ENCODE measurements at regions not wholly inside any gene's neighbourhood (a gene's known extent, or its start where the extent isn't known, plus 50 kb on each side); places are given as distances from the start of the nearest gene placed in this dataset.
A peak's percentile ranks its signal among the peaks of the same experiment; 100 is the strongest.

DNA sequence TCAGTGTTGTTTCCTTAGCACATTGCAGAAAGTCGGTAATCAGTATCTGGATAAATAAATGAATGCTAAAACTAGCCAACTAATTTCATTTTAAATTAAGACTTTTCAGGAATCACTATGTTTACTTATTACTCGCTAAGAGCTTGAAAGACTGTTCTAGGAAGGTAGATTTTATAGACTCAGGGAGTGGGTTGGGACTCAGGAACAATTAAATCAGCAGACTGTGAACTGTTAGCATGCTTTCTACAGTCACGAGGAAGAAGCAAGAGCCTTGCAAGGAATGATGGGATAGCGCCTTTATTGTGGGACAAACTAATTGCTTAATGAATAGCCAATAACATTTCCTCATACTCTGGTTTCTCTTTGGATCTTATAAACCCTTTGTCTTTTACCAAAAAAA lies 183.2 kb upstream of the AADAT start:
- no peaks in the 10 kb centered on the region for H3K36me3 ChIP-seq (ENCODE audit: control insufficient read depth, insufficient read depth, low read length)
- no peak overlapping the region for H3K4me3 ChIP-seq (ENCODE audit: low read depth, low read length)
- DNase-seq (ENCODE audit: low read depth) (no peak), FAIRE-seq (no peak)
- TF ChIP-seq, protein P1, sequence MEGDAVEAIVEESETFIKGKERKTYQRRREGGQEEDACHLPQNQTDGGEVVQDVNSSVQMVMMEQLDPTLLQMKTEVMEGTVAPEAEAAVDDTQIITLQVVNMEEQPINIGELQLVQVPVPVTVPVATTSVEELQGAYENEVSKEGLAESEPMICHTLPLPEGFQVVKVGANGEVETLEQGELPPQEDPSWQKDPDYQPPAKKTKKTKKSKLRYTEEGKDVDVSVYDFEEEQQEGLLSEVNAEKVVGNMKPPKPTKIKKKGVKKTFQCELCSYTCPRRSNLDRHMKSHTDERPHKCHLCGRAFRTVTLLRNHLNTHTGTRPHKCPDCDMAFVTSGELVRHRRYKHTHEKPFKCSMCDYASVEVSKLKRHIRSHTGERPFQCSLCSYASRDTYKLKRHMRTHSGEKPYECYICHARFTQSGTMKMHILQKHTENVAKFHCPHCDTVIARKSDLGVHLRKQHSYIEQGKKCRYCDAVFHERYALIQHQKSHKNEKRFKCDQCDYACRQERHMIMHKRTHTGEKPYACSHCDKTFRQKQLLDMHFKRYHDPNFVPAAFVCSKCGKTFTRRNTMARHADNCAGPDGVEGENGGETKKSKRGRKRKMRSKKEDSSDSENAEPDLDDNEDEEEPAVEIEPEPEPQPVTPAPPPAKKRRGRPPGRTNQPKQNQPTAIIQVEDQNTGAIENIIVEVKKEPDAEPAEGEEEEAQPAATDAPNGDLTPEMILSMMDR (IDR thresholded peaks at IDR 0.05; ENCODE audit: insufficient read depth, low read length, severe bottlenecking): no peak
- no peaks in the 10 kb centered on the region for H3K27me3 ChIP-seq (ENCODE audit: control insufficient read depth, insufficient read depth, low read length)

DNA sequence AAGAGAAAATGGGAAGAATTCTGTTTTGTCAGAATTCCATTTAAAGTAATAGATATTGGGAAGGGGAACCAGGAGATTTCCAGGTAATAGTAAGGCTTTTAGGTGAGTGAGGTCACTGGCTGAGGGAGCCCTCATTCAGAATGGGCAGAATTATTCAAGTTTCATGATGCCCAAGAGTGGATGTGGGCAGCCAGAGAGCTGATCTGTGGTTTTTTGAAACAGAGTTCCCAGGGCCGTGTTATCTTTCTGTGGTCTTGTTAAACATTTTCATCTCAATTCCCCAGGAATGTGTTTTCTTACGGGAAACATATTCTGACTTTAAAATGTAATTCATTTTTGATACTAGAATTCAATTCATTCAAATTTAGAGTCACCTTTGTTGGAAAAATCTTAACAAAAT lies 182.0 kb upstream of the AADAT start:
- H3K4me3 ChIP-seq (ENCODE audit: low read depth, low read length): no peak overlapping the region
- DNase-seq (ENCODE audit: low read depth): no peak
- FAIRE-seq: no peak

DNA sequence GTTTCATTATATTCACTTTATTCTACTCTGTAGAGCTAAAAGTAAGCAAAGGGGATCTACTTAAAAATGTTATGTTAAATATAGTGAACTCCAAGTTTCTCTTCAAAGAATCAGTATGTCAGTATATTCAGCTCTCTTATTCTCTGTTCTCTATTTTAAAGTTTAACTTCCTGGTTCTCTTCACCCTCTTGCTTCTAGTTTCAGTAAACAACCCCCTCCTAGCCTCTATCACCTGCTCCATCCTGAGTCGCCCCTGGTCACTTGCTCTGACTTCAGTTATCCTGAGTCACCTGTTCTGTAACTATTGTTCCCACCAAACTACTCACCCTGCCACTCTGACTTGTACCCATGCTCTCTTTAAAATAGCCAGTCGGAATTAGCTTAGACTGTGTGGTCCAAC lies 180.9 kb upstream of the AADAT start:
- Histone ChIP-seq H3K4me3 (ENCODE audit: low read depth, low read length) (no peak overlapping the region), H3K36me3 (ENCODE audit: control insufficient read depth, insufficient read depth, low read length) (no peaks in the 10 kb centered on the region), H3K27me3 (ENCODE audit: control insufficient read depth, insufficient read depth, low read length) (no peaks in the 10 kb centered on the region)
- FAIRE-seq (no peak), DNase-seq (ENCODE audit: low read depth) (no peak)
- TF ChIP-seq, protein P1 (IDR thresholded peaks at IDR 0.05; ENCODE audit: insufficient read depth, low read length, severe bottlenecking): no peak

More for the DNA sequence above, 182.0 kb upstream of the AADAT start:
- Histone ChIP-seq H3K27me3 (ENCODE audit: control insufficient read depth, insufficient read depth, low read length) (no peaks in the 10 kb centered on the region), H3K36me3 (ENCODE audit: control insufficient read depth, insufficient read depth, low read length) (no peaks in the 10 kb centered on the region)
- TF ChIP-seq, protein P1 (IDR thresholded peaks at IDR 0.05; ENCODE audit: insufficient read depth, low read length, severe bottlenecking): no peak

DNA sequence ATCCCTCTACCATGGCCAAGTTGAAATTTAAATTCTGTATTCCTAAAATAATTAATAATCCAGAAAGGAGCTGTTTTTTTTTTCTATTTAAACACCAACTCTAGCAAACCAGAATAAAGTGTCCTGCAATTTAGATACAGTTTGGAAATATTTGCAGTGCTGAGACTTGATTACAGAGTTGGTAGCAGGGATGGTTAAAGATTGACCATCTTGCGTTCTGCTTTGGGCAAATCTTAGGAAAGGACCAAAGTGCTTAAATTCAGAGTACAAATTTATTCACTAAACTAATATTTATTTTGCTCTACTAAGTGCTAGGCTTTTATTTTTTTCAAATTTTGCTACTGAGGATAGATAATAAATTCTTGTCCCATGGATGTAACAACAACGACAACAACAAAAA lies 180.2 kb upstream of the AADAT start:
- FAIRE-seq: no peak

DNA sequence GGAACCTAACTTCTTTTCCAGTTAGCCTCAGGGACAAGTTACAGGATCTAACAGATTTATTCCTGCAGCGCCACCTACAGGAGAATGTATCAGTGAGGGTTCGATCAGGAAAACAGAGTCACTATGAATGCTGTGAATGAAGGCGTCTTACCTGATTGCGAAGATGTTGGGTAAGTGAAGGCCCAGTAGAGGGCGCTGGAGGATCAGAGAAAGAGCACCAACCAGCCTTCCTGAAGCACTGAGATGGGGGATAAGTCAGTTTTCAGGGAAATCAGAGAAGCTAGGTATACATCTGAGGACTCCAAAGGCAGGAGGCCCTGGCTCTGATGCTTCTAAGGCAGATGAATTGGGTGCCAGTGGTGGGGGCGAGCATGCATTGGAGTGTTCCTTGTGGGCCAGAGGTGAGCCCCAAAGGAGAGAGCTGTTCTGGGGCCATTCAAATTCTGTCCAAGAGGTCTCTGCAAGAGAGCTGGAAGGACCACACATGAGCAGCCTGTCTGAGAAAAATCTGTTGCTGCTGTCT lies 169.9 kb upstream of the AADAT start:
- DNase-seq (ENCODE audit: low read depth) (peak; percentile 90), FAIRE-seq (peak; percentile 98)
- no peaks in the 10 kb centered on the region for H3K27me3 ChIP-seq (ENCODE audit: control insufficient read depth, insufficient read depth, low read length)
- H3K4me3 ChIP-seq (ENCODE audit: low read depth, low read length): no peak overlapping the region
- H3K36me3 ChIP-seq (ENCODE audit: control insufficient read depth, insufficient read depth, low read length): no peaks in the 10 kb centered on the region
- TF ChIP-seq, protein P1 (IDR thresholded peaks at IDR 0.05; ENCODE audit: insufficient read depth, low read length, severe bottlenecking): peak; percentile 92

More for the DNA sequence above, 180.2 kb upstream of the AADAT start:
- TF ChIP-seq, protein P1 (IDR thresholded peaks at IDR 0.05; ENCODE audit: insufficient read depth, low read length, severe bottlenecking): no peak
- DNase-seq (ENCODE audit: low read depth): no peak
- no peaks in the 10 kb centered on the region for H3K27me3 ChIP-seq (ENCODE audit: control insufficient read depth, insufficient read depth, low read length)
- no peaks in the 10 kb centered on the region for H3K36me3 ChIP-seq (ENCODE audit: control insufficient read depth, insufficient read depth, low read length)
- H3K4me3 ChIP-seq (ENCODE audit: low read depth, low read length): no peak overlapping the region

DNA sequence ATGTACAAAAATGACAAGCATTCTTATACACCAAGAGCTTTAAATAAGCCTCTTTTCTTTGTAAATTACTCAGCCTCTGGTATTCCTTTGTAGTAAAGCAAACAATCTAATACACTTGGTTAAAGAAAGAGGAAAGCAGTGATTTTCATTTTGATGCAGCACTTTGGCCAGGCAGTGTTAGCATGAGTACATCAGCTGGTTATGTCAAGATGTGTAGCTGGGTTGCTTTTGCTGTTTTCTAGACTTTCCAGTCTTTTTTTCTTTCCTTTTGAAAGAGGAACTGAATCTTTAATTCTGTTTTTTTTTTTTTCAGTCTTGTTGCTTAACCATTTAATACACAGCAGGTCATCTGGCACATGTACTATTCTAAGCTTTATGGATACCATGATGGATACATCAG lies 167.1 kb upstream of the AADAT start:
- Histone ChIP-seq H3K4me3 (ENCODE audit: low read depth, low read length) (no peak overlapping the region), H3K27me3 (ENCODE audit: control insufficient read depth, insufficient read depth, low read length) (no peaks in the 10 kb centered on the region), H3K36me3 (ENCODE audit: control insufficient read depth, insufficient read depth, low read length) (no peaks in the 10 kb centered on the region)
- TF ChIP-seq, protein P1 (IDR thresholded peaks at IDR 0.05; ENCODE audit: insufficient read depth, low read length, severe bottlenecking): no peak
- FAIRE-seq: no peak
- no peak for DNase-seq (ENCODE audit: low read depth)

Data from bronchial epithelial cell (primary cell).